ENCODE measurements at regions not wholly inside any gene's neighbourhood (a gene's known extent, or its start where the extent isn't known, plus 50 kb on each side); places are given as distances from the start of the nearest gene placed in this dataset.
"Not testable (repeated sequence)": the region's sequence is repeated elsewhere in the genome, so short reads cannot be mapped to it uniquely, and the experiment has no call there.

- no peaks in the 10 kb centered on the region for H3K27me3 Mint-ChIP-seq (ENCODE audit: low read depth)
- peaks cover 3% of the 10 kb centered on the region for H3K9me3 Mint-ChIP-seq
- H3K4me3 Mint-ChIP-seq: no peak overlapping the region
- peaks cover 1% of the 10 kb centered on the region for H3K4me1 Mint-ChIP-seq (ENCODE audit: low read depth)
- H3K27ac Mint-ChIP-seq: no peak overlapping the region
- no peaks in the 10 kb centered on the region for H3K36me3 Mint-ChIP-seq (ENCODE audit: low read depth)
Measured at GRCh38 chr20:30500829-30501440, 756.5 kb upstream of the DEFB115 start.

- no peak overlapping the region for H3K4me3 Mint-ChIP-seq
- H3K27me3 Mint-ChIP-seq (ENCODE audit: low read depth): no peaks in the 10 kb centered on the region
- H3K4me1 Mint-ChIP-seq (ENCODE audit: low read depth): peaks cover 1% of the 10 kb centered on the region
- no peaks in the 10 kb centered on the region for H3K36me3 Mint-ChIP-seq (ENCODE audit: low read depth)
- no peak overlapping the region for H3K27ac Mint-ChIP-seq
- H3K9me3 Mint-ChIP-seq: peaks cover 12% of the 10 kb centered on the region
Measured at GRCh38 chr20:30502670-30503069, 754.8 kb upstream of the DEFB115 start.

GRCh38 chr20:30503204-30503603 lies 754.3 kb upstream of the DEFB115 start:
- not testable (repeated sequence) for H3K4me3 Mint-ChIP-seq

GRCh38 chr20:30503992-30504570 lies 753.4 kb upstream of the DEFB115 start:
- Mint-ChIP-seq H3K36me3 (ENCODE audit: low read depth) (no peaks in the 10 kb centered on the region), H3K4me1 (ENCODE audit: low read depth) (peaks cover 1% of the 10 kb centered on the region), H3K27ac (no peak overlapping the region), H3K9me3 (peaks cover 25% of the 10 kb centered on the region), H3K4me3 (no peak overlapping the region), H3K27me3 (ENCODE audit: low read depth) (no peaks in the 10 kb centered on the region)

More at GRCh38 chr20:30503204-30503603, 754.3 kb upstream of the DEFB115 start:
- not testable (repeated sequence) for H3K4me1 Mint-ChIP-seq (ENCODE audit: low read depth); H3K27me3 Mint-ChIP-seq (ENCODE audit: low read depth); H3K27ac Mint-ChIP-seq; H3K36me3 Mint-ChIP-seq (ENCODE audit: low read depth)
- H3K9me3 Mint-ChIP-seq: peaks cover 18% of the 10 kb centered on the region

DNA sequence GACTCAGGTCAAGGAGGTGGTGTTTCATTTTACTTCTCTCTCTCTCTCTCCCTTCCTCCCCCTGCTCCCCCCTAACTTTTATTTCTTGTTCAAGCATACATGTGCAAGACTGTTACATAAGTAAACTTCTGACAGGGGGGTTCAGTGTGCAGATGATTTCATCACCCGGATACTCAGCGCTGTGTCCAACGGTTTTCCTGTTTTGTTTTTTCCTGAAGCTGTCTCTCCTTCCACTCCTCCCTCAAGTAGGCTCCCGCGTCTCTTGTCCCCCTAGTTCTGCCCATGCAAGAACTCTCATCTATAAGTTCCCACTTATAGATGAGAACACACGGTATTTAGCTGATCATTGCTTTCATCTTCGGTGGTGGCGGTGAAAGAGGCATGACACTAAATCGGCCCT lies 751.9 kb upstream of the DEFB115 start:
- Mint-ChIP-seq H3K4me1 (ENCODE audit: low read depth) (no peaks in the 10 kb centered on the region), H3K9me3 (peaks cover 36% of the 10 kb centered on the region), H3K27me3 (ENCODE audit: low read depth) (no peaks in the 10 kb centered on the region), H3K4me3 (no peak overlapping the region), H3K27ac (no peak overlapping the region), H3K36me3 (ENCODE audit: low read depth) (no peaks in the 10 kb centered on the region)

- Mint-ChIP-seq H3K27me3 (ENCODE audit: low read depth) (no peaks in the 10 kb centered on the region), H3K4me3 (no peak overlapping the region), H3K27ac (no peak overlapping the region), H3K9me3 (peaks cover 41% of the 10 kb centered on the region), H3K4me1 (ENCODE audit: low read depth) (no peaks in the 10 kb centered on the region), H3K36me3 (ENCODE audit: low read depth) (no peaks in the 10 kb centered on the region)
Measured at GRCh38 chr20:30506100-30506499, 751.4 kb upstream of the DEFB115 start.

DNA sequence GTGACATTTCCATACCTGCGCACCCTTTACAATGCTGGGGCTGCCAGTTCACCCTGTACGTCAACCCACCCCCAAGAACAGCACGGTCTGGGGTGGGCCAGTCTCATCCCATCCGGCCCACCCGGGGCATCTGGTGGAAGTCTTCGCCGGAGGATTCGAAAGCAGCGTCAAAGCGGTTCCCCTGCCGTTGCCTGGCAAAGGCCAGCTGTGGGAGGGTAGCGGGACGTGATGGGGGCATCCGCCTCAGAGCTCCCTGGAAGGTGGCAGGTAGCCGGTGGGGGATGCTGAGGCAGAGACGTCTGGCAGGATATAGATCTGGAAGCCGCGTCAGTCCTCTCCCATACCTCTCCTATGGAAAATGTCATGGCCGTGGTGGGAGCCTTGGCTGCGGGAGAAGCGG lies 749.1 kb upstream of the DEFB115 start:
- H3K9me3 Mint-ChIP-seq: peaks cover 51% of the 10 kb centered on the region
- not testable (repeated sequence) for H3K4me3 Mint-ChIP-seq; H3K4me1 Mint-ChIP-seq (ENCODE audit: low read depth); H3K27ac Mint-ChIP-seq; H3K27me3 Mint-ChIP-seq (ENCODE audit: low read depth); H3K36me3 Mint-ChIP-seq (ENCODE audit: low read depth)

GRCh38 chr20:30511322-30512030 lies 746.0 kb upstream of the DEFB115 start:
- Mint-ChIP-seq H3K36me3 (ENCODE audit: low read depth) (peaks cover 6% of the 10 kb centered on the region), H3K27ac (no peak overlapping the region), H3K27me3 (ENCODE audit: low read depth) (no peaks in the 10 kb centered on the region), H3K4me3 (no peak overlapping the region), H3K9me3 (peaks cover 68% of the 10 kb centered on the region), H3K4me1 (ENCODE audit: low read depth) (no peaks in the 10 kb centered on the region)

- Mint-ChIP-seq H3K27ac (no peak overlapping the region), H3K4me3 (no peak overlapping the region), H3K36me3 (ENCODE audit: low read depth) (peaks cover 6% of the 10 kb centered on the region), H3K27me3 (ENCODE audit: low read depth) (no peaks in the 10 kb centered on the region), H3K4me1 (ENCODE audit: low read depth) (no peaks in the 10 kb centered on the region), H3K9me3 (peaks cover 60% of the 10 kb centered on the region)
Measured at GRCh38 chr20:30513050-30513628, 744.3 kb upstream of the DEFB115 start.

DNA sequence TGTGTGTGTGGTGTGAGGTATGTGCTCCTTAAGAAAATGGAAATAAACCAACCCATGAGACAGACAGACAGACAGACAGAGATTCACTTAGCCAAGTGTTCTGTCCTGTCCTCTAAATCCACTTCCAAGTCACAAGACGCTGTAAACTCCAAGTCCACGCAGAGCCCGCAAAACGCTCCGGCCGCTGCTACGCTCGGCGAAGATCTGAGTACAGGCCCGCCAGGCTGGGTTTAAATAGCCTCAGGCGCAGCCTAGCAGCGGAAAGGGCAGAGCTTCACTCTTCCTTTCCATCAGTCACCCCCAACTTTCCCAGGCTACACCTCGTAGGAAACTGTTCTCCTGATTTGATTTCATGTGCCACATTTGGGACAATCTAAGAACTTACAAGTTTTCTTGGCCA lies 741.5 kb upstream of the DEFB115 start:
- H3K4me3 Mint-ChIP-seq; H3K27ac Mint-ChIP-seq; H3K4me1 Mint-ChIP-seq (ENCODE audit: low read depth); H3K27me3 Mint-ChIP-seq (ENCODE audit: low read depth); H3K36me3 Mint-ChIP-seq (ENCODE audit: low read depth): not testable (repeated sequence)
- H3K9me3 Mint-ChIP-seq: peaks cover 38% of the 10 kb centered on the region

DNA sequence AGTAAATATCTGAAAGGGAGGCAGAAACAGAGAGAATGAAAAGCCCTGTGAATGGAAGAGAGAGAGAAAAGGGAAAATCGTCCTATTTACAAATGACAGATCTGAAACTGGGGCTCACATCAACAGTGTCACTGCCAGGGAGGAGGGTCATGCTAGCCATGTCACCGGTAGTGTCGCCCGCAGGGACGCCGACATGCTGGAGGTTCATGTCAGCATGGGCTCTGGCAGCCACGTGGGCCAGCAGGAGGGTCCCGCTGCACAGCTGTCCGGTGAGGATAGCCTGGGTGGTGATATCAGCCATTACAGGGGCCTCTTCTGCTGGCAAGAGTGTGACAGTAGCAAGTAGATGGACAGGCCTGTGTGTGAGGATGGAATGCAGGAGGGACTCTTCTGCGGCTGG lies 738.6 kb upstream of the DEFB115 start:
- H3K27ac Mint-ChIP-seq; H3K36me3 Mint-ChIP-seq (ENCODE audit: low read depth); H3K4me3 Mint-ChIP-seq; H3K27me3 Mint-ChIP-seq (ENCODE audit: low read depth); H3K4me1 Mint-ChIP-seq (ENCODE audit: low read depth): not testable (repeated sequence)
- H3K9me3 Mint-ChIP-seq: peaks cover 32% of the 10 kb centered on the region

DNA sequence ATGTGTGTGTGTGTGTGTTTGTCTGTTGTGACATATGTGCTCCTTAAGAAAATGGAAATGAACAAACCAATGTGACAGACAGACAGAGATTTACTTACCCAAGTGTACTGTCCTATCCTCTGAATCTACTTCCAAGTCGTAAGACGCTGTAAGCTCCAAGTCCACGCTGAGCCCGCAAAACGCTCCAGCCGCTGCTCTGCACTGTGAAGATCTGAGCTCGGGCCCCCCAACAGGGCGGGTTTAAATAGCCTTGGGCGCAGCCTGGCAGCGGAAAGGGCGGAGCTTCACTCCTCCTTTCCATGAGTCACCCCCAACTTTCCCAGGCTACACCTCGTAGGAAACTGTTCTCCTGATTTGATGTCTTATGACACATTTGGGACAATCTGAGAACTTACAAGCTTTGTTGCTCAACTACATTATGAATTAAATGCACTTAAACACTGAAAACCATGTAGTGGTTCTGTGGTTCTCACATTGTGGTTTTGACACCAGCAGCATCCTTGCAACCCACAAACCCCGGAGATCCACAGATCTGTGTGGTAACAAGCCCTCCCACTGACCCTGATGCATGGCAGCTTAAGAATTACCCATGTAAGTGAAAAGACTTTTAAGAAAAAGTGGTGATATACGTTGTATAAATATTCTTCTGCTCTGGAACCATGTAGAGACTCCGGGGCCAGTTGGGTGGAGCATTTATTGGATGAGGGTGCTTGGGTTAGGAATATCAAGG lies 735.6 kb upstream of the DEFB115 start:
- H3K4me1 Mint-ChIP-seq (ENCODE audit: low read depth); H3K4me3 Mint-ChIP-seq; H3K27me3 Mint-ChIP-seq (ENCODE audit: low read depth); H3K36me3 Mint-ChIP-seq (ENCODE audit: low read depth); H3K27ac Mint-ChIP-seq: not testable (repeated sequence)
- peaks cover 21% of the 10 kb centered on the region for H3K9me3 Mint-ChIP-seq

DNA sequence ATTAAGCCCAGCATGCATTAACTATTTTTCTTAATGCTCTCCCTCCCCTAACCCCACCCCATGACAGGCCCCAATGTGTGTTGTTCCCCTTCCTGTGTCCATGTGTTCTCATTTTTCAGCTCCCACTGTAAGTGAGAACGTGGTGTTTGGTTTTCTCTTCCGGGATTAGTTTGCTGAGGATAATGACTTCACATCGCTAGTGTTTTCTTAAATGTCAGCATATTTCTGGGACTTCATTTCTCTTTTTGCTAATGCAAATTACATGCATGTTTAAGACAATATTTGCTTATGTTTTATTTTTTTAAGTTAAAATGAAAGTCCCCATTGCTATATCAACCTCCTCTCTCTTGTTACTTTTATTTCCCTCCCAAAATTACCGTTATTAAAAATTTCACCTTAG lies 733.3 kb upstream of the DEFB115 start:
- not testable (repeated sequence) for H3K4me3 Mint-ChIP-seq; H3K27me3 Mint-ChIP-seq (ENCODE audit: low read depth); H3K36me3 Mint-ChIP-seq (ENCODE audit: low read depth); H3K4me1 Mint-ChIP-seq (ENCODE audit: low read depth); H3K27ac Mint-ChIP-seq
- H3K9me3 Mint-ChIP-seq: peaks cover 25% of the 10 kb centered on the region

DNA sequence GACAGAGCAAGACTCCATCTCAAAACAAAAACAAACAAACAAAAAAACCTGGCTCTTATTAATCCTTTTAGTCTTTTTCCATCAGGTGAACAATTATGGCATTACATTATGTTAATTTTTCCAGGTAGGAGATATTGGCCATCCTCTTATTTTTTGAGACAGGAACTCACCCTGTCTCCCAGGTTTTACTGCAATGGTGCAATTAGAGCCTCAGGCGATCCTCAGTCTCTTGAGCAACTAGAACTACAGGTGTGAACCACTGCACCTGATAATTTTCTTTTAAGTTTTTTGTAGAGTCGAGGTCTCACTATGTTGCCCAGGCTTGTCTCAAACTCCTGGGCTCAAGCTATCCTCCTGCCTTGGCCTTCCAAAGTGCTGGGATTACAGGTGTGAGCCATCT lies 732.7 kb upstream of the DEFB115 start:
- H3K36me3 Mint-ChIP-seq (ENCODE audit: low read depth): not testable (repeated sequence)

DNA sequence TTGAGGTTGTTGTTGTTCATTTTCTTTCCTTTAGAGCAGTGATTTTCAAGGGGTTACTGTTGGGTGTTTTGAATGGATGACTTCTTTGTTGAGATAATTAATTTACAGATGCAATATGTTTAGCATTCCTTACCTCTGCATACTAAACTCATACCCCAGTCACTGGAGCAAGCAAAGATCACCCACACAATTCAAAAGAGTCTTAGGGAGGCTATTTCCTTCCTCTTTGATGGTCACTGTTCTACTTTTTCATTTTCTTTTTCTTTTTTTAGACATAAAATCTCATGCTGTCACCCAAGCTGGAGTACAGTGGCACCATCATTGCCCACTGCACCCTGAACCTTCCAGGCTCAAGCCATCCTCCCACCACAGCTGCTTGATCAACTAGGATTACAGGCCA lies 723.8 kb upstream of the DEFB115 start:
- not testable (repeated sequence) for H3K36me3 Mint-ChIP-seq (ENCODE audit: low read depth); H3K4me1 Mint-ChIP-seq (ENCODE audit: low read depth); H3K27me3 Mint-ChIP-seq (ENCODE audit: low read depth)
- H3K27ac Mint-ChIP-seq: peak overlapping the region; percentile 62
- peak overlapping the region; percentile 17 for H3K4me3 Mint-ChIP-seq
- H3K9me3 Mint-ChIP-seq: peaks cover 12% of the 10 kb centered on the region

More for the DNA sequence above, 732.7 kb upstream of the DEFB115 start:
- H3K4me1 Mint-ChIP-seq (ENCODE audit: low read depth); H3K4me3 Mint-ChIP-seq; H3K27ac Mint-ChIP-seq; H3K27me3 Mint-ChIP-seq (ENCODE audit: low read depth): not testable (repeated sequence)
- H3K9me3 Mint-ChIP-seq: peaks cover 28% of the 10 kb centered on the region
